HepG2 (cell line): ENCODE measurements at regions not wholly inside any gene's neighbourhood (a gene's known extent, or its start where the extent isn't known, plus 50 kb on each side); places are given as distances from the start of the nearest gene placed in this dataset.

Experiments used
- ATAC-seq: fragments of 200-7000 bp; cut with Tn5 transposase; 3 replicates; pipeline ENCODE4 v1.9.1; 2020; ENCODE audit warnings: mild to moderate bottlenecking, moderate library complexity
- BruUV-seq: library from RNA; stranded (reverse); fragments of 400-500 nt; replicated peaks from 2 replicates; lab custom pipeline; 2021; lab: Mats Ljungman, UMichigan
- CTCF ChIA-PET: fragments of 300-600 bp; formaldehyde crosslinking; extraction: SDS; loops from one replicate; lab custom pipeline; 2021; ENCODE audit warnings: low total read pairs, inconsistent platforms, low intra/inter-chr PET ratio; lab: Yijun Ruan, JAX
- POLR2A ChIA-PET: fragments of 350-600 bp; sonication (Branson Sonifier 250); formaldehyde crosslinking; loops from one replicate; lab custom pipeline; 2020; ENCODE audit warnings: antibody characterized with exemption, inconsistent platforms; lab: Yijun Ruan, JAX
- DNase-seq: peaks from one replicate; pipeline ENCODE4 v3.0.0-alpha.2; 2015; ENCODE audit warnings: low spot score
- FAIRE-seq: peaks from 3 replicates; lab custom pipeline; 2011; peaks lifted over from hg19 to GRCh38; lab: Jason Lieb, UNC
- H2AFZ ChIP-seq: one replicate; pipeline ENCODE4 v1.6.1; 2011; ENCODE audit warnings: low read length, inconsistent platforms
- H3K27ac ChIP-seq: fragments of 300-600 bp; 3 replicates; pipeline ENCODE4 v1.8.0; 2011; ENCODE audit warnings: mixed run types, mild to moderate bottlenecking, mixed read lengths, low read length, inconsistent platforms; ENCODE audit not compliant: insufficient read depth; ENCODE audit errors: extremely low read length
- H3K27me3 ChIP-seq, 2 experiments: fragments of 200-600 bp in 1 of 2; 2 replicates in 1 of 2; 3 replicates in 1 of 2; pipeline versions ENCODE4 v1.6.0 to v1.8.0; 2011; ENCODE audit warnings: low read length in 2 of 2, mild to moderate bottlenecking in 2 of 2, moderate library complexity in 2 of 2, inconsistent platforms in 1 of 2; ENCODE audit not compliant: insufficient read depth in 2 of 2, control insufficient read depth in 1 of 2
- H3K36me3 ChIP-seq, 2 experiments: fragments of 200-600 bp in 1 of 2; replicated peaks in 1 of 2; 2 replicates in 1 of 2; 3 replicates in 1 of 2; pipeline versions ENCODE4 v1.5.1 to v1.8.0; 2011; ENCODE audit warnings: low read length in 2 of 2, inconsistent platforms in 1 of 2; ENCODE audit not compliant: insufficient read depth in 2 of 2, control insufficient read depth in 1 of 2
- H3K4me1 ChIP-seq: 2 replicates; pipeline ENCODE4 v1.5.1; 2012; ENCODE audit warnings: low read length, inconsistent platforms; ENCODE audit not compliant: insufficient read depth
- H3K4me2 ChIP-seq: 2 replicates; pipeline ENCODE4 v1.6.0; 2011; ENCODE audit warnings: low read depth, low read length, inconsistent platforms
- H3K4me3 ChIP-seq, 3 experiments: fragments of 200-600 bp in 1 of 3; sonication (generic), shearing (Covaris generic) in 1 of 3; replicated peaks in 1 of 3; 2 replicates each; pipeline ENCODE4 v1.5.1; 2011 to 2016; ENCODE audit warnings: low read length in 3 of 3, inconsistent platforms in 2 of 3, low read depth in 2 of 3, mild to moderate bottlenecking in 2 of 3, control low read depth in 1 of 3, mixed read lengths in 1 of 3; ENCODE audit not compliant: insufficient read depth in 1 of 3
- H3K79me2 ChIP-seq: one replicate; pipeline ENCODE4 v1.6.1; 2011; ENCODE audit warnings: low read length, inconsistent platforms; ENCODE audit not compliant: insufficient read depth
- H3K9ac ChIP-seq: 2 replicates; pipeline ENCODE4 v1.6.0; 2011; ENCODE audit warnings: mild to moderate bottlenecking, low read depth, low read length, inconsistent platforms; ENCODE audit not compliant: insufficient read depth
- H3K9me3 ChIP-seq: 2 replicates; pipeline ENCODE4 v1.5.1; 2012; ENCODE audit warnings: mild to moderate bottlenecking, low read length
- H4K20me1 ChIP-seq: 2 replicates; pipeline ENCODE4 v1.6.0; 2011; ENCODE audit warnings: inconsistent platforms, mild to moderate bottlenecking, low read length, moderate library complexity; ENCODE audit not compliant: insufficient read depth
- ATRX ChIP-seq: sonication (generic); formaldehyde crosslinking; IDR thresholded peaks from 2 replicates; pipeline ENCODE4 v1.4.0; 2020; ENCODE audit warnings: missing genetic modification reagents, borderline replicate concordance
- CCAR2 ChIP-seq: fragments of 200-400 bp; formaldehyde crosslinking; optimal IDR thresholded peaks from 2 replicates; pipeline ENCODE3; 2018; ENCODE audit warnings: low read depth, mild to moderate bottlenecking, low read length, moderate library complexity
- FOXJ3 ChIP-seq: sonication (generic); formaldehyde crosslinking; IDR thresholded peaks from 2 replicates; pipeline ENCODE4 v1.4.0; 2020; ENCODE audit warnings: missing genetic modification reagents, mild to moderate bottlenecking, borderline replicate concordance
- HMGXB4 ChIP-seq, 2 experiments: sonication (generic) in 1 of 2; formaldehyde crosslinking in 1 of 2; IDR thresholded peaks; 2 replicates each; pipeline versions ENCODE4 v1.4.0 to v1.6.1; 2018 to 2020; ENCODE audit warnings: missing genetic modification reagents in 2 of 2, borderline replicate concordance in 1 of 2, low read depth in 1 of 2, mild to moderate bottlenecking in 1 of 2, missing biosample characterization in 1 of 2
- IRF2 ChIP-seq: IDR thresholded peaks from 2 replicates; pipeline ENCODE4 v1.6.1; 2018; ENCODE audit warnings: missing genetic modification reagents, missing compliant biosample characterization
- KLF9 ChIP-seq: IDR thresholded peaks from 2 replicates; pipeline ENCODE4 v1.6.1; 2016; ENCODE audit warnings: low read depth
- PHB2 ChIP-seq: fragments of 450-650 bp; IDR thresholded peaks from 2 replicates; pipeline ENCODE4 v1.6.1; 2018; ENCODE audit not compliant: partially characterized antibody
- RERE ChIP-seq: IDR thresholded peaks from 2 replicates; pipeline ENCODE4 v1.6.1; 2016; ENCODE audit warnings: low read depth, missing genetic modification reagents, missing compliant biosample characterization
- ZFP62 ChIP-seq: sonication (generic); formaldehyde crosslinking; IDR thresholded peaks from 2 replicates; pipeline ENCODE4 v1.4.0; 2020; ENCODE audit warnings: missing genetic modification reagents
- ZNF496 ChIP-seq: sonication (generic); formaldehyde crosslinking; IDR thresholded peaks from 2 replicates; pipeline ENCODE4 v1.8.1; 2023; ENCODE audit warnings: mild to moderate bottlenecking, moderate library complexity, missing genetic modification reagents; ENCODE audit not compliant: insufficient replicate concordance
- ZNF790 ChIP-seq: sonication (generic); formaldehyde crosslinking; IDR thresholded peaks from 2 replicates; pipeline ENCODE4 v1.8.0; 2022; ENCODE audit warnings: missing genetic modification reagents, mild to moderate bottlenecking, borderline replicate concordance
- WGBS: methylation state at CpG from one replicate; pipeline ENCODE4 v1.1.6; 2017; ENCODE audit warnings: low lambda C conversion rate; 5-methylcytosine and 5-hydroxymethylcytosine counted together
- in situ Hi-C: cut with HindIII; loops from 2 replicates; pipeline ENCODE4 v1.10.0; 2017; ENCODE audit warnings: low pct_unique_long_range_greater_than_20kb; ENCODE audit not compliant: extremely low pct_ligation_motif_present
- intact Hi-C: fragments of 100-400 bp; cut with micrococcal nuclease; formaldehyde crosslinking; loops from one replicate; pipeline ENCODE4 v1.10.0; 2022; ENCODE audit not compliant: unreplicated experiment

GRCh38 chr5:100646691-100647090, 111.5 kb downstream of the FAM174A start:
- FAIRE-seq (no peak), DNase-seq (no peak), ATAC-seq (no peak)
- 46% methylated on average over 9 of the region's 9 CpGs for WGBS
- H4K20me1 ChIP-seq, result no peaks in the 10 kb centered on the region
- H2AFZ ChIP-seq, result no peak overlapping the region
- no peaks in the 10 kb centered on the region for H3K79me2 ChIP-seq
- intact Hi-C loops (no loop called here), in situ Hi-C loops (no loop called here)
- no peaks in the 10 kb centered on the region; a peak in 1 of 5 replicates for H3K27me3 ChIP-seq
- H3K27ac ChIP-seq, result no peak overlapping the region
- BruUV-seq, result no TSS peak
- no peaks in the 10 kb centered on the region for H3K4me1 ChIP-seq
- no peaks in the 10 kb centered on the region for H3K9me3 ChIP-seq
- no peak overlapping the region for H3K9ac ChIP-seq
- no peak for TF ChIP-seq KLF9
- TF ChIP-seq IRF2, result no peak
- TF ChIP-seq CCAR2, result no peak
- TF ChIP-seq HMGXB4 (CRISPR knock-in tag; IDR thresholded peaks at IDR 0.05; ENCODE audit: borderline replicate concordance in 1 of 2, low read depth in 1 of 2), result no peak
- no peak for TF ChIP-seq FOXJ3 (CRISPR knock-in tag)
- ChIA-PET POLR2A (no interaction called here), CTCF (no interaction called here)
- H3K4me3 ChIP-seq, result no peak overlapping the region
- H3K4me2 ChIP-seq, result no peak overlapping the region
- no peaks in the 10 kb centered on the region for H3K36me3 ChIP-seq

- Histone ChIP-seq H4K20me1 (no peaks in the 10 kb centered on the region), H3K4me1 (no peaks in the 10 kb centered on the region), H3K9me3 (no peaks in the 10 kb centered on the region), H3K79me2 (no peaks in the 10 kb centered on the region), H3K27me3 (no peaks in the 10 kb centered on the region; a peak in 1 of 5 replicates), H3K27ac (no peak overlapping the region), H3K36me3 (no peaks in the 10 kb centered on the region), H3K4me2 (peak overlapping the region; percentile 40), H3K9ac (no peak overlapping the region), H3K4me3 (no peak overlapping the region), H2AFZ (peak overlapping the region; percentile 73)
- DNase-seq (no peak), FAIRE-seq (no peak), ATAC-seq (peak; percentile 74)
- in situ Hi-C loops, result no loop called here
- BruUV-seq, result no TSS peak
- 1% methylated on average over 10 of the region's 10 CpGs for WGBS
- ChIA-PET POLR2A (no interaction called here), CTCF (no interaction called here)
- intact Hi-C loops, result no loop called here
- TF ChIP-seq PHB2 (no peak), RERE (CRISPR knock-in tag) (no peak), ZNF496 (CRISPR knock-in tag) (no peak), ZFP62 (CRISPR knock-in tag) (no peak), ZNF790 (no peak), ATRX (no peak)
These were observed 112.5 kb downstream of the FAM174A start for GRCh38 chr5:100647461-100648230.
